ENCODE measurements at regions not wholly inside any gene's neighbourhood (a gene's known extent, or its start where the extent isn't known, plus 50 kb on each side); places are given as distances from the start of the nearest gene placed in this dataset.

- TF ChIP-seq, protein P1, sequence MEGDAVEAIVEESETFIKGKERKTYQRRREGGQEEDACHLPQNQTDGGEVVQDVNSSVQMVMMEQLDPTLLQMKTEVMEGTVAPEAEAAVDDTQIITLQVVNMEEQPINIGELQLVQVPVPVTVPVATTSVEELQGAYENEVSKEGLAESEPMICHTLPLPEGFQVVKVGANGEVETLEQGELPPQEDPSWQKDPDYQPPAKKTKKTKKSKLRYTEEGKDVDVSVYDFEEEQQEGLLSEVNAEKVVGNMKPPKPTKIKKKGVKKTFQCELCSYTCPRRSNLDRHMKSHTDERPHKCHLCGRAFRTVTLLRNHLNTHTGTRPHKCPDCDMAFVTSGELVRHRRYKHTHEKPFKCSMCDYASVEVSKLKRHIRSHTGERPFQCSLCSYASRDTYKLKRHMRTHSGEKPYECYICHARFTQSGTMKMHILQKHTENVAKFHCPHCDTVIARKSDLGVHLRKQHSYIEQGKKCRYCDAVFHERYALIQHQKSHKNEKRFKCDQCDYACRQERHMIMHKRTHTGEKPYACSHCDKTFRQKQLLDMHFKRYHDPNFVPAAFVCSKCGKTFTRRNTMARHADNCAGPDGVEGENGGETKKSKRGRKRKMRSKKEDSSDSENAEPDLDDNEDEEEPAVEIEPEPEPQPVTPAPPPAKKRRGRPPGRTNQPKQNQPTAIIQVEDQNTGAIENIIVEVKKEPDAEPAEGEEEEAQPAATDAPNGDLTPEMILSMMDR (IDR thresholded peaks at IDR 0.05; ENCODE audit: unreplicated experiment), result no peak
- H3K36me3 Mint-ChIP-seq (ENCODE audit: insufficient read depth), result no peaks in the 10 kb centered on the region
- no peak overlapping the region for H3K4me3 Mint-ChIP-seq (ENCODE audit: low read depth)
- no peak overlapping the region for H3K27ac Mint-ChIP-seq
- no peaks in the 10 kb centered on the region for H3K27me3 Mint-ChIP-seq
- DNase-seq (ENCODE audit: low spot score, unreplicated experiment), result no peak
- H3K4me1 Mint-ChIP-seq (ENCODE audit: low read depth), result no peaks in the 10 kb centered on the region
- H3K9me3 Mint-ChIP-seq (ENCODE audit: low read depth), result no peaks in the 10 kb centered on the region
Observed at GRCh38 chr3:113340785-113341184, 100.5 kb downstream of the CFAP44 start.

GRCh38 chr3:113339616-113340244 is 101.6 kb downstream of the CFAP44 start:
- Mint-ChIP-seq H3K9me3 (ENCODE audit: low read depth) (no peaks in the 10 kb centered on the region), H3K27me3 (no peaks in the 10 kb centered on the region), H3K36me3 (ENCODE audit: insufficient read depth) (no peaks in the 10 kb centered on the region), H3K4me3 (ENCODE audit: low read depth) (no peak overlapping the region), H3K27ac (peak overlapping the region; percentile 67), H3K4me1 (ENCODE audit: low read depth) (no peaks in the 10 kb centered on the region)
- no peak for DNase-seq (ENCODE audit: low spot score, unreplicated experiment)
- TF ChIP-seq, protein P1 (IDR thresholded peaks at IDR 0.05; ENCODE audit: unreplicated experiment), result no peak

All from progenitor cell of endocrine pancreas (in vitro differentiated cells).